ENCODE measurements at regions not wholly inside any gene's neighbourhood (a gene's known extent, or its start where the extent isn't known, plus 50 kb on each side); places are given as distances from the start of the nearest gene placed in this dataset.

DNA sequence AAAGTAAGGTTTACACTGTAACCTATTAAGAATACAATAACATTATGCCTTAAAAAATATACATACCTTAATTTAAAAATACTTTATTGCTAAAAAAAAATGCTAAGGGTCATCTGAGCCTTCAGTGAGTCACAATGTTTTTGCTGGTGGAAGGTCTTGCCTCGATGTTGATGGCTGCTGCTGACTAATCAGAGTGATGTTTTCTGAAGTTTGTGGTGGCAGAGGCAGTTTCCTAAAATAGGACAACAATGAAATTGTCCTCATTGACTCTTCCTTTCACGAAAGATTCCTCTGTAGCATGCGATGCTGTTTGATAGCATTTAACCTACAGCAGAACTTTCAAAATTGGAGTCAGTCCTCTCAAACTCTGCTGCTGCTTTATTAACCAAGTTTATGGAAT, 97.6 kb downstream of the FAT3 start:
- TF ChIP-seq, protein P1, sequence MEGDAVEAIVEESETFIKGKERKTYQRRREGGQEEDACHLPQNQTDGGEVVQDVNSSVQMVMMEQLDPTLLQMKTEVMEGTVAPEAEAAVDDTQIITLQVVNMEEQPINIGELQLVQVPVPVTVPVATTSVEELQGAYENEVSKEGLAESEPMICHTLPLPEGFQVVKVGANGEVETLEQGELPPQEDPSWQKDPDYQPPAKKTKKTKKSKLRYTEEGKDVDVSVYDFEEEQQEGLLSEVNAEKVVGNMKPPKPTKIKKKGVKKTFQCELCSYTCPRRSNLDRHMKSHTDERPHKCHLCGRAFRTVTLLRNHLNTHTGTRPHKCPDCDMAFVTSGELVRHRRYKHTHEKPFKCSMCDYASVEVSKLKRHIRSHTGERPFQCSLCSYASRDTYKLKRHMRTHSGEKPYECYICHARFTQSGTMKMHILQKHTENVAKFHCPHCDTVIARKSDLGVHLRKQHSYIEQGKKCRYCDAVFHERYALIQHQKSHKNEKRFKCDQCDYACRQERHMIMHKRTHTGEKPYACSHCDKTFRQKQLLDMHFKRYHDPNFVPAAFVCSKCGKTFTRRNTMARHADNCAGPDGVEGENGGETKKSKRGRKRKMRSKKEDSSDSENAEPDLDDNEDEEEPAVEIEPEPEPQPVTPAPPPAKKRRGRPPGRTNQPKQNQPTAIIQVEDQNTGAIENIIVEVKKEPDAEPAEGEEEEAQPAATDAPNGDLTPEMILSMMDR (IDR thresholded peaks at IDR 0.05), result no peak
- TF ChIP-seq EZH2 (IDR thresholded peaks at IDR 0.05) (no peak), EZH2phosphoT487 (IDR thresholded peaks at IDR 0.05) (no peak)
